Stomach (tissue), 8 donors: ENCODE measurements at regions not wholly inside any gene's neighbourhood (a gene's known extent, or its start where the extent isn't known, plus 50 kb on each side); places are given as distances from the start of the nearest gene placed in this dataset.

Experiments used
- DNase-seq, 2 donors: peaks; one replicate each; pipeline versions ENCODE4 v3.0.0 to v3.0.0-alpha.2; 2013 to 2019
- H3K27ac ChIP-seq, 5 donors: fragments of 200-600 bp in 4 of 5; sonication (generic) in 4 of 5; one replicate each; pipeline ENCODE4 v1.5.1; 2013 to 2019; ENCODE audit warnings: mild to moderate bottlenecking in 1 of 5, moderate library complexity in 1 of 5
- H3K27me3 ChIP-seq, 3 donors: fragments of 200-600 bp; sonication (generic); one replicate each; pipeline ENCODE4 v1.5.1; 2017 to 2019; ENCODE audit warnings: mixed run types in 1 of 3
- H3K36me3 ChIP-seq, 4 donors: fragments of 200-600 bp; sonication (generic); 1 replicate in 3 of 4; 2 replicates in 1 of 4; pipeline ENCODE4 v1.5.1; 2016 to 2019
- H3K4me1 ChIP-seq, 4 donors: fragments of 200-600 bp; sonication (generic); one replicate each; pipeline ENCODE4 v1.5.1; 2016 to 2019
- H3K4me3 ChIP-seq, 4 donors: fragments of 200-600 bp; sonication (generic) in 3 of 4; one replicate each; pipeline ENCODE4 v1.5.1; 2016 to 2019; ENCODE audit warnings: mild to moderate bottlenecking in 1 of 4
- H3K9me3 ChIP-seq, 4 donors: fragments of 200-600 bp; sonication (generic); one replicate each; pipeline ENCODE4 v1.5.1; 2016 to 2019
- CTCF ChIP-seq, 7 experiments: fragments of 450-650 bp in 4 of 7; fragments of 200-600 bp in 3 of 7; sonication (generic) in 3 of 7; IDR thresholded peaks; one replicate each; pipeline ENCODE4 v1.5.1; 2016 to 2019; ENCODE audit warnings: antibody characterized with exemption in 7 of 7, control low read depth in 2 of 7, mild to moderate bottlenecking in 1 of 7
- EP300 ChIP-seq: sonication (generic); formaldehyde crosslinking; IDR thresholded peaks from one replicate; pipeline ENCODE4 v1.6.1; 2017; ENCODE audit warnings: antibody characterized with exemption
- POLR2A ChIP-seq, 4 donors: fragments of 450-650 bp; IDR thresholded peaks; one replicate each; pipeline ENCODE4 v1.6.1; 2016; ENCODE audit warnings: antibody characterized with exemption in 4 of 4, control low read depth in 2 of 4, mild to moderate bottlenecking in 1 of 4, moderate library complexity in 1 of 4
- POLR2AphosphoS5 ChIP-seq, 3 donors: sonication (generic); formaldehyde crosslinking; IDR thresholded peaks; one replicate each; pipeline ENCODE4 v1.6.1; 2016; ENCODE audit warnings: antibody characterized with exemption in 3 of 3
- WGBS, 5 donors: extraction: QIAGEN DNeasy Blood & Tissue Kit in 3 of 5; methylation state at CpG; one replicate each; pipeline versions ENCODE4 v1.1.5 to v1.1.7; 2013 to 2018; 5-methylcytosine and 5-hydroxymethylcytosine counted together
- intact Hi-C: fragments of 100-400 bp; cut with DNase I; formaldehyde crosslinking; loops from one replicate; pipeline ENCODE4 v1.15.1; 2023; ENCODE audit warnings: low total_unique reads
- donor health status: healthy with polysubstance abuse.
- donor health status: Bipolar disorder and iron deficiency.
- donor health status: healthy.

- no peak overlapping the region for H3K4me3 ChIP-seq
- H3K9me3 ChIP-seq, result no peaks in the 10 kb centered on the region
- intact Hi-C loops, result no loop called here
- H3K27ac ChIP-seq, result peak overlapping the region in 1 of 5 donors; percentile 15
- peak; percentile 26 to 37 for DNase-seq
- H3K36me3 ChIP-seq, result no peaks in the 10 kb centered on the region
- WGBS, 5 donors, result 56 to 82% (median 70%) methylated on average over 6 of the region's 6 CpGs
- no peaks in the 10 kb centered on the region for H3K27me3 ChIP-seq
- no peaks in the 10 kb centered on the region for H3K4me1 ChIP-seq
- TF ChIP-seq CTCF (IDR thresholded peaks at IDR 0.05) (no peak), POLR2A (IDR thresholded peaks at IDR 0.05) (no peak), EP300 (no peak), POLR2AphosphoS5 (IDR thresholded peaks at IDR 0.05) (peak in 1 of 3 donors; percentile 15)
Observed at GRCh38 chr2:144703852-144704708, 184.2 kb upstream of the ZEB2 start.

- no peaks in the 10 kb centered on the region for H3K27me3 ChIP-seq
- DNase-seq, result no peak
- H3K9me3 ChIP-seq, result no peaks in the 10 kb centered on the region
- H3K36me3 ChIP-seq, result no peaks in the 10 kb centered on the region
- H3K27ac ChIP-seq, result peak overlapping the region in 2 of 5 donors; percentile 51 to 57
- H3K4me3 ChIP-seq, result no peak overlapping the region
- no peak for TF ChIP-seq POLR2A (IDR thresholded peaks at IDR 0.05)
- TF ChIP-seq EP300, result no peak
- TF ChIP-seq POLR2AphosphoS5 (IDR thresholded peaks at IDR 0.05), result no peak
- no peak for TF ChIP-seq CTCF (IDR thresholded peaks at IDR 0.05)
- intact Hi-C loops, result no loop called here
- WGBS, 5 donors, result 83 to 96% (median 86%) methylated on average over 1 of the region's 1 CpG
- no peaks in the 10 kb centered on the region for H3K4me1 ChIP-seq
Observed at GRCh38 chr2:144702051-144702450, 182.1 kb upstream of the ZEB2 start.

- peak overlapping the region in 2 of 5 donors; percentile 51 to 57 for H3K27ac ChIP-seq
- H3K36me3 ChIP-seq, result no peaks in the 10 kb centered on the region
- 78 to 88% (median 82%) methylated on average over 2 of the region's 2 CpGs for WGBS, 5 donors
Observed at GRCh38 chr2:144701259-144701658, 181.3 kb upstream of the ZEB2 start.

GRCh38 chr2:144698156-144698555 lies 178.2 kb upstream of the ZEB2 start:
- no peaks in the 10 kb centered on the region for H3K36me3 ChIP-seq
- intact Hi-C loops, result no loop called here
- TF ChIP-seq CTCF (IDR thresholded peaks at IDR 0.05) (no peak), POLR2AphosphoS5 (IDR thresholded peaks at IDR 0.05) (no peak), POLR2A (IDR thresholded peaks at IDR 0.05) (no peak), EP300 (no peak)
- no peaks in the 10 kb centered on the region for H3K27me3 ChIP-seq
- DNase-seq, result no peak
- H3K4me3 ChIP-seq, result no peak overlapping the region
- 94 to 98% (median 98%) methylated on average over 3 of the region's 3 CpGs for WGBS, 5 donors
- H3K4me1 ChIP-seq, result no peaks in the 10 kb centered on the region
- H3K27ac ChIP-seq, result no peak overlapping the region
- no peaks in the 10 kb centered on the region for H3K9me3 ChIP-seq

More at GRCh38 chr2:144701259-144701658, 181.3 kb upstream of the ZEB2 start:
- intact Hi-C loops, result no loop called here
- no peak for DNase-seq
- no peak for TF ChIP-seq POLR2A (IDR thresholded peaks at IDR 0.05)
- no peak for TF ChIP-seq EP300
- no peak for TF ChIP-seq CTCF (IDR thresholded peaks at IDR 0.05)
- no peak for TF ChIP-seq POLR2AphosphoS5 (IDR thresholded peaks at IDR 0.05)
- H3K4me1 ChIP-seq, result no peaks in the 10 kb centered on the region
- no peaks in the 10 kb centered on the region for H3K9me3 ChIP-seq
- H3K27me3 ChIP-seq, result no peaks in the 10 kb centered on the region
- no peak overlapping the region for H3K4me3 ChIP-seq
